A673 (cell line): ENCODE measurements at regions not wholly inside any gene's neighbourhood (a gene's known extent, or its start where the extent isn't known, plus 50 kb on each side); places are given as distances from the start of the nearest gene placed in this dataset.

ENCODE experiments used
- BruUV-seq: library from RNA; stranded (reverse); fragments of 400-500 nt; replicated peaks from 2 replicates; lab custom pipeline; 2021; lab: Mats Ljungman, UMichigan
- CTCF ChIA-PET: fragments of 300-600 bp; sonication (Branson Sonifier 250); formaldehyde crosslinking; loops from one replicate; lab custom pipeline; 2022; ENCODE audit warnings: antibody characterized with exemption; lab: Charles Lee
- POLR2A ChIA-PET: fragments of 300-600 bp; sonication (Branson Sonifier 250); formaldehyde crosslinking; loops from one replicate; lab custom pipeline; 2022; ENCODE audit warnings: antibody characterized with exemption; ENCODE audit not compliant: low non-redundant PET; lab: Charles Lee
- DNase-seq: peaks from one replicate; pipeline ENCODE4 v3.0.0-alpha.2; 2015; ENCODE audit warnings: low spot score
- H3K27ac ChIP-seq: fragments of 200-600 bp; sonication (generic); 2 replicates; pipeline ENCODE4 v1.5.1; 2016; ENCODE audit warnings: mixed run types, low read depth, mild to moderate bottlenecking, mixed read lengths, antibody characterized with exemption, low read length; ENCODE audit not compliant: poor library complexity, severe bottlenecking
- H3K27me3 ChIP-seq: fragments of 200-600 bp; sonication (generic); replicated peaks from 2 replicates; pipeline ENCODE4 v1.6.1; 2017; ENCODE audit warnings: mixed run types, low read depth, mild to moderate bottlenecking, mixed read lengths, antibody characterized with exemption, low read length; ENCODE audit not compliant: insufficient read depth, poor library complexity
- H3K36me3 ChIP-seq: fragments of 200-600 bp; sonication (generic); 2 replicates; pipeline ENCODE4 v1.6.1; 2016; ENCODE audit warnings: mixed run types, mild to moderate bottlenecking, mixed read lengths, antibody characterized with exemption, low read length; ENCODE audit not compliant: insufficient read depth, poor library complexity, severe bottlenecking
- H3K4me1 ChIP-seq: fragments of 200-600 bp; sonication (generic); 2 replicates; pipeline ENCODE4 v1.6.1; 2017; ENCODE audit warnings: mixed run types, mild to moderate bottlenecking, mixed read lengths, antibody characterized with exemption, low read length; ENCODE audit not compliant: insufficient read depth, poor library complexity, severe bottlenecking
- H3K4me3 ChIP-seq: fragments of 200-600 bp; sonication (generic); 2 replicates; pipeline ENCODE4 v1.5.1; 2016; ENCODE audit warnings: low read depth, mixed run types, mild to moderate bottlenecking, mixed read lengths, low read length; ENCODE audit not compliant: poor library complexity, severe bottlenecking
- H3K9me3 ChIP-seq: fragments of 200-600 bp; sonication (generic); 2 replicates; pipeline ENCODE4 v1.6.1; 2016; ENCODE audit warnings: mixed run types, low read depth, mild to moderate bottlenecking, mixed read lengths, antibody characterized with exemption, low read length; ENCODE audit not compliant: poor library complexity, severe bottlenecking
- EZH2 ChIP-seq: fragments of 200-600 bp; sonication (generic); IDR thresholded peaks from 2 replicates; pipeline ENCODE4 v1.6.1; 2017; ENCODE audit warnings: borderline replicate concordance, low read depth, mild to moderate bottlenecking, mixed read lengths, antibody characterized with exemption, low read length; ENCODE audit not compliant: poor library complexity, severe bottlenecking
- intact Hi-C: fragments of 100-400 bp; cut with micrococcal nuclease; formaldehyde crosslinking; loops from one replicate; pipeline ENCODE4 v1.10.0; 2022; ENCODE audit not compliant: unreplicated experiment
- TF ChIP-seq, protein P1 (sequence below): fragments of 300-800, 200-600 bp; sonication (generic); conservative IDR thresholded peaks from 2 replicates; pipeline ENCODE4 v1.5.1; 2017; ENCODE audit warnings: low read depth, mild to moderate bottlenecking, antibody characterized with exemption, low read length, moderate library complexity, mixed read lengths

DNA sequence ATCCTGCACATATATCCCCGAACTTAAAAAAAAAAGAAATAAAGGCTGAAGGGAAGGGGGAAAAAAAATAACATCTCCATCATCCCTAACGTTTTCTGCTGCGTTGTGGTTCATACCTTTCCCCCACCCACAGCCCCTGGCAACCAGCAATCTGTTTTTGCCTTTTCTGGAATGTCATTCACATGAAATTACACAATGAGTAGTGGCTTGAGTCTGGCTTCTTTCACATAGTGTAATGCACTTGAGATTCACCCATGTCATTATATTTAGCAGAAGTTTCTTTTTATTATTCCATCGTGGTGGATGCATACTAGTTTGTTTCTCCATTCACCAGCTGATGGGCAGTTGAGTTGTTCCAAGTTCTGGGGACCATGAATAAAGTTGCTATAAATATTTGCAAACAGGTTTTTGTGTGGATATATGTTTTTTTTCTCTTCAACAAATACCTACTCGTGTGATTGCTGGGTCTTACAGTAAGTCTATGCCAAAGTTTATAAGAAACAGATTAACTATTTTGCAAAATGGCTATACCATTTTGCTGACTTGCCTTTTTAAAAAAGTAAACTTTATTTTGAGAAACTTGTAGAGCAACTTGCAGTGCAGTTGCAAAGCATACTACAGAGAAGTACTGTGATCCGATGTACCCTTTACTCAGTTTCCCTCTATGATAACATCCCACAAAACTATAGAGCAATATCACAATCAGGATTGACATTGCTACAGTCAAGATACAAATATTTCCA lies 322.5 kb downstream of the LPIN1 start:
- H3K9me3 ChIP-seq = no peaks in the 10 kb centered on the region
- no peak for TF ChIP-seq EZH2
- TF ChIP-seq, protein P1, sequence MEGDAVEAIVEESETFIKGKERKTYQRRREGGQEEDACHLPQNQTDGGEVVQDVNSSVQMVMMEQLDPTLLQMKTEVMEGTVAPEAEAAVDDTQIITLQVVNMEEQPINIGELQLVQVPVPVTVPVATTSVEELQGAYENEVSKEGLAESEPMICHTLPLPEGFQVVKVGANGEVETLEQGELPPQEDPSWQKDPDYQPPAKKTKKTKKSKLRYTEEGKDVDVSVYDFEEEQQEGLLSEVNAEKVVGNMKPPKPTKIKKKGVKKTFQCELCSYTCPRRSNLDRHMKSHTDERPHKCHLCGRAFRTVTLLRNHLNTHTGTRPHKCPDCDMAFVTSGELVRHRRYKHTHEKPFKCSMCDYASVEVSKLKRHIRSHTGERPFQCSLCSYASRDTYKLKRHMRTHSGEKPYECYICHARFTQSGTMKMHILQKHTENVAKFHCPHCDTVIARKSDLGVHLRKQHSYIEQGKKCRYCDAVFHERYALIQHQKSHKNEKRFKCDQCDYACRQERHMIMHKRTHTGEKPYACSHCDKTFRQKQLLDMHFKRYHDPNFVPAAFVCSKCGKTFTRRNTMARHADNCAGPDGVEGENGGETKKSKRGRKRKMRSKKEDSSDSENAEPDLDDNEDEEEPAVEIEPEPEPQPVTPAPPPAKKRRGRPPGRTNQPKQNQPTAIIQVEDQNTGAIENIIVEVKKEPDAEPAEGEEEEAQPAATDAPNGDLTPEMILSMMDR = no peak
- H3K27ac ChIP-seq = no peak overlapping the region
- intact Hi-C loops = no loop called here
- BruUV-seq = no TSS peak
- POLR2A ChIA-PET = no interaction called here
- no peaks in the 10 kb centered on the region for H3K27me3 ChIP-seq
- no peak overlapping the region for H3K4me3 ChIP-seq
- no peaks in the 10 kb centered on the region for H3K36me3 ChIP-seq
- CTCF ChIA-PET = no interaction called here
- DNase-seq = no peak
- H3K4me1 ChIP-seq = peaks cover 16% of the 10 kb centered on the region

DNA sequence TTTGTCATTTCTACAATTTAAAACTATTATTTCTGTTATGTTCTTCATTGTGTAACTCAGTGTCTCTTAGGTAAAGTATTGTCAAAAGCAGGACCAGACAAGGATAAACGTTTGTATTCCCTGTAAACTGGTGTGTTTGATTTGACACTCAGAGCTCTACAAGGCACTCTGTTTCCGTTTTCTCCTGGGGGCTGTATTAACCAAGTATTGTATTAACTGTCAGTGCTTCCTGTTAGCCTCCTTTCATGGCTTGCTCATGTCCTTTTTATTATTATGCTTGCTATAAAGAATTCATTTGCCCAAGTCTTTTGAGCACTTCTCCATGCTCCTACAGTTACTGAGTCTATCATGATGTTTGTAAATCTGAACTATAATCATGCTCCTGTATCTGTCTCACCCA lies 323.7 kb downstream of the LPIN1 start:
- Histone ChIP-seq H3K27me3 (no peaks in the 10 kb centered on the region), H3K27ac (peak overlapping the region; percentile 33), H3K4me1 (peaks cover 16% of the 10 kb centered on the region), H3K36me3 (no peaks in the 10 kb centered on the region), H3K4me3 (no peak overlapping the region), H3K9me3 (no peaks in the 10 kb centered on the region)
- TF ChIP-seq, protein P1 = no peak
- no peak for TF ChIP-seq EZH2
- POLR2A ChIA-PET = no interaction called here
- intact Hi-C loops = no loop called here
- no TSS peak for BruUV-seq
- CTCF ChIA-PET = no interaction called here
- DNase-seq = peak; percentile 83

DNA sequence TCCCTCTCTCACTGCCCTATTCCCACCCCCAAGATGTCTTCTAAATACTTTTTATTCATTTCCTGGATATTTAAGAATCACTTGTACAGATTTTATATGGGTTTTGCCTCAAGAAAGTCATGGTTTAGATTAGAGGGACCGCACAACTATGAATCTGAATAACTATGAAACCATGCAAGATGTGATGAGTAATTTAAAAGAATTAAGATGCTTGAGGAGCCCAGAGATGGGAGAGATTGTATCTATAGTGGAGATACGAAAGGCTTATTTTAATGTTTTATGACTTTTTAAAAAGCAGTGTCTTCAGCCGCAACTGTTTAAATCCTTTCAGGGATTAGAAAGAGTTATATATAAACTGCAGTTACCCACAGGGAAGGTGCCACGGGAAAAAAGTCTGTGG lies 324.1 kb downstream of the LPIN1 start:
- intact Hi-C loops = no loop called here
- DNase-seq = no peak
- POLR2A ChIA-PET = no interaction called here
- CTCF ChIA-PET = no interaction called here
- Histone ChIP-seq H3K4me1 (peaks cover 16% of the 10 kb centered on the region), H3K9me3 (no peaks in the 10 kb centered on the region), H3K27me3 (no peaks in the 10 kb centered on the region), H3K27ac (peak overlapping the region; percentile 33), H3K36me3 (no peaks in the 10 kb centered on the region), H3K4me3 (no peak overlapping the region)
- BruUV-seq = no TSS peak
- TF ChIP-seq EZH2 = no peak
- TF ChIP-seq, protein P1 = no peak
